ENCODE measurements at regions not wholly inside any gene's neighbourhood (a gene's known extent, or its start where the extent isn't known, plus 50 kb on each side); places are given as distances from the start of the nearest gene placed in this dataset.

DNA sequence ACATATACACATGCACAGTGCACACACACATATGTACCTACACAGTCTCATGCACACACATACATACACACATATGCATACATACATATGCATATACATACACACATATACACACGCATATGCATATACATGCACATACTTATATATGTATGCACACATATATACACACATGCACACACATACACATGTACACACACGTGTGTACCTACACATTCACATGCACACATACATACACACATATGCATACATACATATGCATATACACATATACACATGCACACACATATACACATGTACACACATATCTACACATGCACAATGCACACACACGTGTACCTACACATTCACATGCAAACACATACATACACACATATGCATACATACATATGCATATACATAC lies 100.3 kb upstream of the TWIST2 start:
- Histone ChIP-seq H3K4me1 (ENCODE audit: control insufficient read depth in 4 of 4, insufficient read depth in 4 of 4, low read length in 3 of 4) (no peaks in the 10 kb centered on the region), H3K4me3 (ENCODE audit: low read depth in 1 of 3, low read length in 3 of 3) (no peak overlapping the region), H3K9me3 (ENCODE audit: control insufficient read depth in 4 of 4, low read length in 3 of 4) (peaks cover 0 to 9% (median 4%) of the 10 kb centered on the region in 4 donors), H3K27me3 (ENCODE audit: control insufficient read depth in 4 of 4, insufficient read depth in 4 of 4, low read length in 3 of 4) (no peaks in the 10 kb centered on the region), H3K9ac (ENCODE audit: low read depth in 1 of 2, low read length in 2 of 2) (no peak overlapping the region), H3K27ac (ENCODE audit: low read depth in 1 of 2, low read length in 2 of 2) (no peak overlapping the region), H3K36me3 (ENCODE audit: control insufficient read depth in 4 of 4, insufficient read depth in 3 of 4, low read depth in 1 of 4, low read length in 3 of 4) (no peaks in the 10 kb centered on the region)
- WGBS = 87% methylated on average over 3 of the region's 3 CpGs
- no peak for DNase-seq (ENCODE audit: low spot score)
- TF ChIP-seq FOXA1 (IDR thresholded peaks at IDR 0.05) (no peak), GABPA (IDR thresholded peaks at IDR 0.05 in 1 of 2, conservative IDR thresholded peaks at IDR 0.05 in 1 of 2) (no peak), SP1 (IDR thresholded peaks at IDR 0.05) (no peak), JUND (IDR thresholded peaks at IDR 0.05) (no peak), NR2F2 (IDR thresholded peaks at IDR 0.05) (no peak), TAF1 (conservative IDR thresholded peaks at IDR 0.05) (no peak), RAD21 (IDR thresholded peaks at IDR 0.05) (no peak), RXRA (IDR thresholded peaks at IDR 0.05) (no peak), YY1 (IDR thresholded peaks at IDR 0.05) (no peak), CTCF (IDR thresholded peaks at IDR 0.05; ENCODE audit: low read depth, low read length, missing input control) (no peak), FOXA2 (IDR thresholded peaks at IDR 0.05) (no peak), EGR1 (IDR thresholded peaks at IDR 0.05; ENCODE audit: low read depth in 2 of 2) (no peak), HNF4G (IDR thresholded peaks at IDR 0.05) (no peak)
- TF ChIP-seq, protein P1, sequence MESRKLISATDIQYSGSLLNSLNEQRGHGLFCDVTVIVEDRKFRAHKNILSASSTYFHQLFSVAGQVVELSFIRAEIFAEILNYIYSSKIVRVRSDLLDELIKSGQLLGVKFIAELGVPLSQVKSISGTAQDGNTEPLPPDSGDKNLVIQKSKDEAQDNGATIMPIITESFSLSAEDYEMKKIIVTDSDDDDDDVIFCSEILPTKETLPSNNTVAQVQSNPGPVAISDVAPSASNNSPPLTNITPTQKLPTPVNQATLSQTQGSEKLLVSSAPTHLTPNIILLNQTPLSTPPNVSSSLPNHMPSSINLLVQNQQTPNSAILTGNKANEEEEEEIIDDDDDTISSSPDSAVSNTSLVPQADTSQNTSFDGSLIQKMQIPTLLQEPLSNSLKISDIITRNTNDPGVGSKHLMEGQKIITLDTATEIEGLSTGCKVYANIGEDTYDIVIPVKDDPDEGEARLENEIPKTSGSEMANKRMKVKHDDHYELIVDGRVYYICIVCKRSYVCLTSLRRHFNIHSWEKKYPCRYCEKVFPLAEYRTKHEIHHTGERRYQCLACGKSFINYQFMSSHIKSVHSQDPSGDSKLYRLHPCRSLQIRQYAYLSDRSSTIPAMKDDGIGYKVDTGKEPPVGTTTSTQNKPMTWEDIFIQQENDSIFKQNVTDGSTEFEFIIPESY (IDR thresholded peaks at IDR 0.05) = no peak
- TF ChIP-seq, protein P2, sequence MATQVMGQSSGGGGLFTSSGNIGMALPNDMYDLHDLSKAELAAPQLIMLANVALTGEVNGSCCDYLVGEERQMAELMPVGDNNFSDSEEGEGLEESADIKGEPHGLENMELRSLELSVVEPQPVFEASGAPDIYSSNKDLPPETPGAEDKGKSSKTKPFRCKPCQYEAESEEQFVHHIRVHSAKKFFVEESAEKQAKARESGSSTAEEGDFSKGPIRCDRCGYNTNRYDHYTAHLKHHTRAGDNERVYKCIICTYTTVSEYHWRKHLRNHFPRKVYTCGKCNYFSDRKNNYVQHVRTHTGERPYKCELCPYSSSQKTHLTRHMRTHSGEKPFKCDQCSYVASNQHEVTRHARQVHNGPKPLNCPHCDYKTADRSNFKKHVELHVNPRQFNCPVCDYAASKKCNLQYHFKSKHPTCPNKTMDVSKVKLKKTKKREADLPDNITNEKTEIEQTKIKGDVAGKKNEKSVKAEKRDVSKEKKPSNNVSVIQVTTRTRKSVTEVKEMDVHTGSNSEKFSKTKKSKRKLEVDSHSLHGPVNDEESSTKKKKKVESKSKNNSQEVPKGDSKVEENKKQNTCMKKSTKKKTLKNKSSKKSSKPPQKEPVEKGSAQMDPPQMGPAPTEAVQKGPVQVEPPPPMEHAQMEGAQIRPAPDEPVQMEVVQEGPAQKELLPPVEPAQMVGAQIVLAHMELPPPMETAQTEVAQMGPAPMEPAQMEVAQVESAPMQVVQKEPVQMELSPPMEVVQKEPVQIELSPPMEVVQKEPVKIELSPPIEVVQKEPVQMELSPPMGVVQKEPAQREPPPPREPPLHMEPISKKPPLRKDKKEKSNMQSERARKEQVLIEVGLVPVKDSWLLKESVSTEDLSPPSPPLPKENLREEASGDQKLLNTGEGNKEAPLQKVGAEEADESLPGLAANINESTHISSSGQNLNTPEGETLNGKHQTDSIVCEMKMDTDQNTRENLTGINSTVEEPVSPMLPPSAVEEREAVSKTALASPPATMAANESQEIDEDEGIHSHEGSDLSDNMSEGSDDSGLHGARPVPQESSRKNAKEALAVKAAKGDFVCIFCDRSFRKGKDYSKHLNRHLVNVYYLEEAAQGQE (IDR thresholded peaks at IDR 0.05) = no peak
- TF ChIP-seq, protein P3, sequence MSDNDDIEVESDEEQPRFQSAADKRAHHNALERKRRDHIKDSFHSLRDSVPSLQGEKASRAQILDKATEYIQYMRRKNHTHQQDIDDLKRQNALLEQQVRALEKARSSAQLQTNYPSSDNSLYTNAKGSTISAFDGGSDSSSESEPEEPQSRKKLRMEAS (IDR thresholded peaks at IDR 0.05) = no peak

- Histone ChIP-seq H3K27me3 (ENCODE audit: control insufficient read depth in 4 of 4, insufficient read depth in 4 of 4, low read length in 3 of 4) (no peaks in the 10 kb centered on the region), H3K4me1 (ENCODE audit: control insufficient read depth in 4 of 4, insufficient read depth in 4 of 4, low read length in 3 of 4) (no peaks in the 10 kb centered on the region), H3K36me3 (ENCODE audit: control insufficient read depth in 4 of 4, insufficient read depth in 3 of 4, low read depth in 1 of 4, low read length in 3 of 4) (no peaks in the 10 kb centered on the region), H3K9ac (ENCODE audit: low read depth in 1 of 2, low read length in 2 of 2) (no peak overlapping the region), H3K9me3 (ENCODE audit: control insufficient read depth in 4 of 4, low read length in 3 of 4) (peaks cover 0 to 9% (median 3%) of the 10 kb centered on the region in 4 donors), H3K4me3 (ENCODE audit: low read depth in 1 of 3, low read length in 3 of 3) (no peak overlapping the region), H3K27ac (ENCODE audit: low read depth in 1 of 2, low read length in 2 of 2) (no peak overlapping the region)
- 91% methylated on average over 3 of the region's 3 CpGs for WGBS
- DNase-seq (ENCODE audit: low spot score) = no peak
- TF ChIP-seq, protein P2 (IDR thresholded peaks at IDR 0.05) = no peak
- TF ChIP-seq, protein P4, sequence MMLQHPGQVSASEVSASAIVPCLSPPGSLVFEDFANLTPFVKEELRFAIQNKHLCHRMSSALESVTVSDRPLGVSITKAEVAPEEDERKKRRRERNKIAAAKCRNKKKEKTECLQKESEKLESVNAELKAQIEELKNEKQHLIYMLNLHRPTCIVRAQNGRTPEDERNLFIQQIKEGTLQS (IDR thresholded peaks at IDR 0.05) = no peak
- TF ChIP-seq FOXA2 (IDR thresholded peaks at IDR 0.05) (no peak), HNF4A (conservative IDR thresholded peaks at IDR 0.05) (no peak), RXRA (IDR thresholded peaks at IDR 0.05) (no peak), JUND (IDR thresholded peaks at IDR 0.05) (no peak), TAF1 (conservative IDR thresholded peaks at IDR 0.05) (no peak), CTCF (IDR thresholded peaks at IDR 0.05; ENCODE audit: low read depth, low read length, missing input control) (no peak)
These were observed 97.5 kb upstream of the TWIST2 start for GRCh38 chr2:238750212-238750904.
